ENCODE measurements at regions not wholly inside any gene's neighbourhood (a gene's known extent, or its start where the extent isn't known, plus 50 kb on each side); places are given as distances from the start of the nearest gene placed in this dataset.

- POLR2A ChIA-PET = no interaction called here
- TF ChIP-seq ELF4 (IDR thresholded peaks at IDR 0.05) (no peak), L3MBTL2 (conservative IDR thresholded peaks at IDR 0.05) (no peak), CTBP1 (IDR thresholded peaks at IDR 0.05; ENCODE audit: borderline replicate concordance) (no peak), ZNF384 (IDR thresholded peaks at IDR 0.05) (no peak), FOXK2 (IDR thresholded peaks at IDR 0.05) (no peak), TARDBP (IDR thresholded peaks at IDR 0.05) (no peak), SUZ12 (IDR thresholded peaks at IDR 0.05) (no peak), BHLHE40 (IDR thresholded peaks at IDR 0.05; ENCODE audit: borderline replicate concordance) (no peak)
Observed at GRCh38 chr13:56653043-56653442, 487.7 kb upstream of the PRR20A start.

GRCh38 chr13:56659041-56659471 lies 481.7 kb upstream of the PRR20A start:
- DNase-seq (ENCODE audit: extremely low spot score) = no peak
- TF ChIP-seq CTBP1 (IDR thresholded peaks at IDR 0.05; ENCODE audit: borderline replicate concordance) (no peak), FOXM1 (IDR thresholded peaks at IDR 0.05; ENCODE audit: borderline replicate concordance) (no peak), L3MBTL2 (conservative IDR thresholded peaks at IDR 0.05) (no peak), SP1 (IDR thresholded peaks at IDR 0.05) (no peak), PKNOX1 (IDR thresholded peaks at IDR 0.05) (no peak), HDGF (IDR thresholded peaks at IDR 0.05; ENCODE audit: borderline replicate concordance) (no peak)
- POLR2A ChIA-PET = no interaction called here
- CTCF ChIA-PET = interaction anchor here (0.6 kb wide), 1 partner anchor 1042 kb away, joined by 3 read pairs; no protein-coding TSS in a partner anchor

More at GRCh38 chr13:56653043-56653442, 487.7 kb upstream of the PRR20A start:
- CTCF ChIA-PET = no interaction called here
- DNase-seq (ENCODE audit: extremely low spot score) = no peak

GRCh38 chr13:56670563-56670962 lies 470.2 kb upstream of the PRR20A start:
- CTCF ChIA-PET = no interaction called here
- POLR2A ChIA-PET = no interaction called here
- TF ChIP-seq ARNT (IDR thresholded peaks at IDR 0.05) (no peak), LEF1 (IDR thresholded peaks at IDR 0.05; ENCODE audit: borderline replicate concordance) (no peak), ELF4 (IDR thresholded peaks at IDR 0.05) (no peak), NFRKB (IDR thresholded peaks at IDR 0.05) (no peak), L3MBTL2 (conservative IDR thresholded peaks at IDR 0.05) (no peak), TARDBP (IDR thresholded peaks at IDR 0.05) (no peak), CTBP1 (IDR thresholded peaks at IDR 0.05; ENCODE audit: borderline replicate concordance) (no peak), FOXK2 (IDR thresholded peaks at IDR 0.05) (no peak), HDGF (IDR thresholded peaks at IDR 0.05; ENCODE audit: borderline replicate concordance) (no peak), FOXA1 (IDR thresholded peaks at IDR 0.05) (no peak), BHLHE40 (IDR thresholded peaks at IDR 0.05; ENCODE audit: borderline replicate concordance) (no peak), ZNF384 (IDR thresholded peaks at IDR 0.05) (no peak)
- no peak for DNase-seq (ENCODE audit: extremely low spot score)

GRCh38 chr13:56681404-56681803 lies 459.3 kb upstream of the PRR20A start:
- DNase-seq (ENCODE audit: extremely low spot score) = no peak
- CTCF ChIA-PET = no interaction called here
- no peak for TF ChIP-seq FOXM1 (IDR thresholded peaks at IDR 0.05; ENCODE audit: borderline replicate concordance)
- no peak for TF ChIP-seq ARNT (IDR thresholded peaks at IDR 0.05)
- no peak for TF ChIP-seq ELF4 (IDR thresholded peaks at IDR 0.05)
- no peak for TF ChIP-seq FOXK2 (IDR thresholded peaks at IDR 0.05)
- no peak for TF ChIP-seq CTBP1 (IDR thresholded peaks at IDR 0.05; ENCODE audit: borderline replicate concordance)
- TF ChIP-seq NFRKB (IDR thresholded peaks at IDR 0.05) = no peak
- no peak for TF ChIP-seq HDGF (IDR thresholded peaks at IDR 0.05; ENCODE audit: borderline replicate concordance)
- no peak for TF ChIP-seq SP1 (IDR thresholded peaks at IDR 0.05)
- no peak for TF ChIP-seq FOXA1 (IDR thresholded peaks at IDR 0.05)
- TF ChIP-seq TARDBP (IDR thresholded peaks at IDR 0.05) = no peak
- POLR2A ChIA-PET = no interaction called here

- CTCF ChIA-PET = no interaction called here
- POLR2A ChIA-PET = no interaction called here
- TF ChIP-seq SUZ12 (IDR thresholded peaks at IDR 0.05) (no peak), FOXM1 (IDR thresholded peaks at IDR 0.05; ENCODE audit: borderline replicate concordance) (no peak), CTBP1 (IDR thresholded peaks at IDR 0.05; ENCODE audit: borderline replicate concordance) (no peak), ELF4 (IDR thresholded peaks at IDR 0.05) (no peak), FOXA1 (IDR thresholded peaks at IDR 0.05) (no peak), NFRKB (IDR thresholded peaks at IDR 0.05) (no peak), FOXK2 (IDR thresholded peaks at IDR 0.05) (no peak), HDGF (IDR thresholded peaks at IDR 0.05; ENCODE audit: borderline replicate concordance) (no peak), LEF1 (IDR thresholded peaks at IDR 0.05; ENCODE audit: borderline replicate concordance) (no peak), TARDBP (IDR thresholded peaks at IDR 0.05) (no peak), SP1 (IDR thresholded peaks at IDR 0.05) (no peak)
- DNase-seq (ENCODE audit: extremely low spot score) = no peak
Observed at GRCh38 chr13:56687131-56687530, 453.6 kb upstream of the PRR20A start.

GRCh38 chr13:56697011-56697410 lies 443.7 kb upstream of the PRR20A start:
- ChIA-PET CTCF (no interaction called here), POLR2A (no interaction called here)
- TF ChIP-seq ELF4 (IDR thresholded peaks at IDR 0.05) (no peak), PKNOX1 (IDR thresholded peaks at IDR 0.05) (no peak), ZNF384 (IDR thresholded peaks at IDR 0.05) (no peak), CTBP1 (IDR thresholded peaks at IDR 0.05; ENCODE audit: borderline replicate concordance) (no peak), SUZ12 (IDR thresholded peaks at IDR 0.05) (no peak), BHLHE40 (IDR thresholded peaks at IDR 0.05; ENCODE audit: borderline replicate concordance) (no peak), FOXK2 (IDR thresholded peaks at IDR 0.05) (no peak), FOXA1 (IDR thresholded peaks at IDR 0.05) (no peak), FOXM1 (IDR thresholded peaks at IDR 0.05; ENCODE audit: borderline replicate concordance) (no peak), HDGF (IDR thresholded peaks at IDR 0.05; ENCODE audit: borderline replicate concordance) (no peak), TARDBP (IDR thresholded peaks at IDR 0.05) (no peak), NFRKB (IDR thresholded peaks at IDR 0.05) (no peak), SP1 (IDR thresholded peaks at IDR 0.05) (no peak)
- no peak for DNase-seq (ENCODE audit: extremely low spot score)

- CTCF ChIA-PET = interaction anchor here (0.7 kb wide), 1 partner anchor 21 kb away, joined by 3 read pairs; no protein-coding TSS in a partner anchor
- TF ChIP-seq ZNF384 (IDR thresholded peaks at IDR 0.05) (no peak), BHLHE40 (IDR thresholded peaks at IDR 0.05; ENCODE audit: borderline replicate concordance) (no peak), FOXM1 (IDR thresholded peaks at IDR 0.05; ENCODE audit: borderline replicate concordance) (no peak), TARDBP (IDR thresholded peaks at IDR 0.05) (no peak), SP1 (IDR thresholded peaks at IDR 0.05) (no peak), ARNT (IDR thresholded peaks at IDR 0.05) (no peak), CTBP1 (IDR thresholded peaks at IDR 0.05; ENCODE audit: borderline replicate concordance) (no peak), LEF1 (IDR thresholded peaks at IDR 0.05; ENCODE audit: borderline replicate concordance) (no peak), SUZ12 (IDR thresholded peaks at IDR 0.05) (no peak), NFRKB (IDR thresholded peaks at IDR 0.05) (no peak), ELF4 (IDR thresholded peaks at IDR 0.05) (no peak), L3MBTL2 (conservative IDR thresholded peaks at IDR 0.05) (no peak), FOXK2 (IDR thresholded peaks at IDR 0.05) (no peak), PKNOX1 (IDR thresholded peaks at IDR 0.05) (no peak), FOXA1 (IDR thresholded peaks at IDR 0.05) (no peak)
- DNase-seq (ENCODE audit: extremely low spot score) = no peak
- POLR2A ChIA-PET = no interaction called here
Observed at GRCh38 chr13:56700324-56700723, 440.4 kb upstream of the PRR20A start.
